NCI-H187 (cell line): ENCODE measurements at regions not wholly inside any gene's neighbourhood (a gene's known extent, or its start where the extent isn't known, plus 50 kb on each side); places are given as distances from the start of the nearest gene placed in this dataset.

ENCODE experiments used
- DNase-seq, 2 experiments: peaks; one replicate each; lab custom pipeline; 2025; lab: John Stamatoyannopoulos, UW

- DNase-seq = no peak
Observed at GRCh38 chr13:97631158-97631557, 197.2 kb downstream of the RAP2A start.

GRCh38 chr13:97639236-97639635 lies 205.3 kb downstream of the RAP2A start:
- DNase-seq = no peak

GRCh38 chr13:97640268-97640667 lies 206.3 kb downstream of the RAP2A start:
- DNase-seq = no peak

GRCh38 chr13:97648171-97648880 lies 214.4 kb downstream of the RAP2A start:
- no peak for DNase-seq

GRCh38 chr13:97648881-97649224 lies 214.9 kb downstream of the RAP2A start:
- no peak for DNase-seq

GRCh38 chr13:97653443-97654140 lies 219.6 kb downstream of the RAP2A start:
- no peak for DNase-seq

GRCh38 chr13:97654236-97654635 lies 220.3 kb downstream of the RAP2A start:
- DNase-seq = no peak

GRCh38 chr13:97658556-97658955 lies 224.6 kb downstream of the RAP2A start:
- DNase-seq = no peak

GRCh38 chr13:97659602-97660001 lies 225.6 kb downstream of the RAP2A start:
- no peak for DNase-seq

- no peak for DNase-seq
Observed at GRCh38 chr13:97660594-97661260, 226.8 kb downstream of the RAP2A start.

- DNase-seq = no peak
Observed at GRCh38 chr13:97686594-97686993, 252.6 kb downstream of the RAP2A start.

- no peak for DNase-seq
Observed at GRCh38 chr13:97692628-97693027, 258.7 kb downstream of the RAP2A start.

- no peak for DNase-seq
Observed at GRCh38 chr13:97695684-97696083, 257.8 kb upstream of the IPO5 start.

GRCh38 chr13:97696921-97697320 lies 256.6 kb upstream of the IPO5 start:
- DNase-seq = no peak

- no peak for DNase-seq
Observed at GRCh38 chr13:97700306-97700848, 253.1 kb upstream of the IPO5 start.

- DNase-seq = no peak
Observed at GRCh38 chr13:97702614-97703013, 250.9 kb upstream of the IPO5 start.

GRCh38 chr13:97710797-97711196 lies 242.7 kb upstream of the IPO5 start:
- DNase-seq = no peak

- no peak for DNase-seq
Observed at GRCh38 chr13:97712770-97713169, 240.7 kb upstream of the IPO5 start.

GRCh38 chr13:97715763-97716162 lies 237.7 kb upstream of the IPO5 start:
- no peak for DNase-seq

GRCh38 chr13:97716746-97717145 lies 236.7 kb upstream of the IPO5 start:
- no peak for DNase-seq

- DNase-seq = no peak
Observed at GRCh38 chr13:97719736-97720135, 233.7 kb upstream of the IPO5 start.

GRCh38 chr13:97720896-97721295 lies 232.6 kb upstream of the IPO5 start:
- DNase-seq = no peak

GRCh38 chr13:97723655-97724054 lies 229.8 kb upstream of the IPO5 start:
- peak; percentile 55 to 75 for DNase-seq
